ENCODE measurements at regions not wholly inside any gene's neighbourhood (a gene's known extent, or its start where the extent isn't known, plus 50 kb on each side); places are given as distances from the start of the nearest gene placed in this dataset.

DNA sequence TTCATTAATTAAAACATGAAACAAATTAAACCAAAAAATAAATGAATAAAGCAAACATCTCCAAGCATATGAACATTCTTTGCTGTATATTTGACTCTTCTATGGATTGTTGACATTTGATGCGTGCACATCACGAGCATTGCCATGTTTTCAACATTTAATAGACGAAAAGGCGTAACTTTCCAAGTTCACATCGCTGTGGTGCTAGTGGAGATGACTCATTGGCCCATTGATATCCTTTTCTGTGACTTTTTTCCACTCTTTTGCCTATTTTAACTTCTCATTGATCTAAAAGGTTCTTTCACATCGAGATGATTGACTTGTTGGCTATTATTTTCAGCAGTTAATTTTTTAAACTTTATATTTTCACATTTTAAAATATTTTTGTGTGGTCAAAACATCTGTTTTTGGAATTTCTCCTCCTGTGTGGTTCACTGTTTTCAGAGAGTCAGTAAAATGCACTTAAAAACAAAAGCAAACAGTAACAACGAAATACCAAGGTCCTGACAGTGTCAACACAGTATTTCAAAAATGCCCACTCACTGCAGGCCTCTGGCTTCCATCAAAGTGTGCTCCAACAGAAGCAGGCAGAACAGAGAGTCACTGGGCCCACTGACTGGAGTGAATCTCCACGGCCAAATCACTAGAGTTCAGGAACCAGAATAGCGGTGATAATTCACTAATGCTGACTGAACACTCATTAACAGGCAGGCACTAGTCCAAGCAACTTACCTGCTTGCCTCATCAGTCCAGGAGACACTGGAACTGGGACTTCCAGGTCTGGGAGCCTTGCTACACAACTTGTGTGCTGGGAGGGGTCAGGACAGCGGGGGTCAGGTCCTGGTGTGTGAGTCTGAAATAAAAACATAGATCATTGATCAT is 372.2 kb upstream of the SMIM21 start:
- no peaks in the 10 kb centered on the region for H3K36me3 ChIP-seq
- H3K4me3 ChIP-seq: no peak overlapping the region
- H3K27me3 ChIP-seq: no peaks in the 10 kb centered on the region
- no peaks in the 10 kb centered on the region for H3K9me3 ChIP-seq (ENCODE audit: low read depth)
- DNase-seq (ENCODE audit: low read depth in 1 of 2, low spot score in 1 of 2): peak in 1 of 2 donors; percentile 37
- H3K4me1 ChIP-seq (ENCODE audit: low read depth): peaks cover 7% of the 10 kb centered on the region
- no peak overlapping the region for H3K27ac ChIP-seq
- TF ChIP-seq CTCF (IDR thresholded peaks at IDR 0.05; ENCODE audit: low read depth, low read length): no peak

DNA sequence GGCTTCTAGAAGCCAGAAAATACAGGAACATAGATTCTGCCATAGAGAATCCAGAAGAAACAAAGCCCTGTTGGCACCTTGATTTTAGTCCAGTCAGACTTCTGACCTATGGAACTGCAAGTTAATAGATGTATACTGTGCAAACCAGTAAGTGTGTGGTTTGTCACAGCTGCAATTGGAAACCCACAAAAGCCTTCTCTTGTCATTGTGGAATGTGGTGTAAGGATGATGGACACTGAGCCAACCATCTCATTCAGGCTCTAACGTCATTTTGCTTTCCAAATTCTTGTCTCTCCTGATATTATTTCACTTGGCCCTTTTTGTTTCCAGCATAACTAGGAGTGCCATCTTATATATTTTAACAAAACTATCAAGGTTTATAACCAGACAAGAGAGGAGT is 369.5 kb upstream of the SMIM21 start:
- no peaks in the 10 kb centered on the region for H3K36me3 ChIP-seq
- no peak for DNase-seq (ENCODE audit: low read depth in 1 of 2, low spot score in 1 of 2)
- no peaks in the 10 kb centered on the region for H3K27me3 ChIP-seq
- no peaks in the 10 kb centered on the region for H3K9me3 ChIP-seq (ENCODE audit: low read depth)
- TF ChIP-seq CTCF (IDR thresholded peaks at IDR 0.05; ENCODE audit: low read depth, low read length): no peak
- H3K27ac ChIP-seq: no peak overlapping the region
- peaks cover 7% of the 10 kb centered on the region for H3K4me1 ChIP-seq (ENCODE audit: low read depth)
- H3K4me3 ChIP-seq: no peak overlapping the region

DNA sequence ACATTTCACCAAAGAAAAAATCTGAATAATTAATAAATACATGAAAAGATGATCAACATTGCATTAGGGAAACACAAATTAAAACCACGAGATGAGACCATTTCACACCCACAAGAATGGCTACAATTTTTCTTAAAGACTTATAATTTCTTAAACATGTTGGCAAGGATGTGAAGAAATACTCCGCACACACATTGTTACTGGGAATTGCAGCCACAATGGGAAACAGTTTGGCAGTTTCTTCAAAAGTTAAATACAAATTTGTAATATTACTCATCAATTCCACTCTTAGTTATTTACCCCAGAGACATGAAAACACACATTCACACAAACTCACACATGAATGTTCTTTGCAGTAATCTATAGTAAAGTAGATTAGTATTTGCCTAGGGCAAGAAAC is 363.3 kb upstream of the SMIM21 start:
- TF ChIP-seq CTCF (IDR thresholded peaks at IDR 0.05; ENCODE audit: low read depth, low read length): no peak
- Histone ChIP-seq H3K4me1 (ENCODE audit: low read depth) (no peaks in the 10 kb centered on the region), H3K27ac (no peak overlapping the region), H3K36me3 (no peaks in the 10 kb centered on the region), H3K27me3 (no peaks in the 10 kb centered on the region), H3K9me3 (ENCODE audit: low read depth) (no peaks in the 10 kb centered on the region), H3K4me3 (no peak overlapping the region)
- no peak for DNase-seq (ENCODE audit: low read depth in 1 of 2, low spot score in 1 of 2)

DNA sequence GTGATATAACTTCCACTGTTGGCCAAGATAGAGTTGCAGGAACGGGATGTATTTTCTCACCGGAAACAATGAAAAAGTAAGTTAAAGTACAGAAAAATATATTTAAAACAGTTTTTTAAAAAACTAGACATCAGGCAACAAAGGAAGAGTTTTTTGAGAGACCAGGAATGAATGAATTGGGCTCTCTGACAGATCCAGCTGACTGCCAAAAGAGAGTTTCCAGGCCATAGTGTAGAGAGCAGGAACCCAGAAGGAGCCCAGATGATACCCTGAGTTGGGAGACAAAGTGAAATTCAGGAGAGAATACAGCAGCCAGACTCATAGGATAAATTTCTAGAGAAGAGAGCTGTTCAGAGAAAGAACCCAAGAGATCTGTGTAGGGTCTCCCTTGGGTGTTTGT is 362.6 kb upstream of the SMIM21 start:
- TF ChIP-seq CTCF (IDR thresholded peaks at IDR 0.05; ENCODE audit: low read depth, low read length): no peak
- no peaks in the 10 kb centered on the region for H3K36me3 ChIP-seq
- H3K9me3 ChIP-seq (ENCODE audit: low read depth): no peaks in the 10 kb centered on the region
- no peaks in the 10 kb centered on the region for H3K27me3 ChIP-seq
- H3K4me1 ChIP-seq (ENCODE audit: low read depth): no peaks in the 10 kb centered on the region
- no peak for DNase-seq (ENCODE audit: low read depth in 1 of 2, low spot score in 1 of 2)
- H3K27ac ChIP-seq: no peak overlapping the region
- no peak overlapping the region for H3K4me3 ChIP-seq

GRCh38 chr18:75785834-75786233 is 358.3 kb upstream of the SMIM21 start:
- no peak for DNase-seq (ENCODE audit: low read depth in 1 of 2, low spot score in 1 of 2)
- Histone ChIP-seq H3K4me3 (no peak overlapping the region), H3K4me1 (ENCODE audit: low read depth) (no peaks in the 10 kb centered on the region), H3K9me3 (ENCODE audit: low read depth) (no peaks in the 10 kb centered on the region), H3K36me3 (no peaks in the 10 kb centered on the region), H3K27ac (no peak overlapping the region), H3K27me3 (no peaks in the 10 kb centered on the region)
- TF ChIP-seq CTCF (IDR thresholded peaks at IDR 0.05; ENCODE audit: low read depth, low read length): no peak
